Testis (tissue), 2 donors: ENCODE measurements at regions not wholly inside any gene's neighbourhood (a gene's known extent, or its start where the extent isn't known, plus 50 kb on each side); places are given as distances from the start of the nearest gene placed in this dataset.

Source experiments
- DNase-seq: peaks from one replicate; pipeline ENCODE4 v3.0.0-alpha.2; 2019
- H3K27ac ChIP-seq, 2 donors: fragments of 200-600 bp; sonication (generic); one replicate each; pipeline ENCODE4 v1.5.1; 2019
- H3K27me3 ChIP-seq: fragments of 200-600 bp; sonication (generic); one replicate; pipeline ENCODE4 v1.5.1; 2019
- H3K36me3 ChIP-seq: fragments of 200-600 bp; sonication (generic); one replicate; pipeline ENCODE4 v1.5.1; 2017; ENCODE audit warnings: low read depth; ENCODE audit errors: missing control alignments
- H3K4me1 ChIP-seq: fragments of 200-600 bp; sonication (generic); one replicate; pipeline ENCODE4 v1.5.1; 2019
- H3K4me3 ChIP-seq, 2 donors: fragments of 200-600 bp; sonication (generic); one replicate each; pipeline ENCODE4 v1.5.1; 2017 to 2019
- H3K9me3 ChIP-seq: fragments of 200-600 bp; sonication (generic); one replicate; pipeline ENCODE4 v1.5.1; 2017
- POLR2A ChIP-seq: fragments of 450-650 bp; IDR thresholded peaks from one replicate; pipeline ENCODE4 v1.6.1; 2017; ENCODE audit warnings: antibody characterized with exemption, mild to moderate bottlenecking, moderate library complexity
- WGBS, 2 donors: methylation state at CpG; one replicate each; pipeline ENCODE4 v1.1.5; 2018; 5-methylcytosine and 5-hydroxymethylcytosine counted together
- intact Hi-C: fragments of 100-400 bp; cut with DNase I; formaldehyde crosslinking; loops from one replicate; pipeline ENCODE4 v1.15.1; 2023; ENCODE audit warnings: low total_unique reads
- TF ChIP-seq, protein P1 (sequence below), 3 experiments: fragments of 450-650 bp in 2 of 3; fragments of 200-600 bp in 1 of 3; sonication (generic) in 1 of 3; IDR thresholded peaks; one replicate each; pipeline ENCODE4 v1.5.1; 2016 to 2019; ENCODE audit warnings: antibody characterized with exemption in 3 of 3, mild to moderate bottlenecking in 2 of 3, moderate library complexity in 1 of 3

DNA sequence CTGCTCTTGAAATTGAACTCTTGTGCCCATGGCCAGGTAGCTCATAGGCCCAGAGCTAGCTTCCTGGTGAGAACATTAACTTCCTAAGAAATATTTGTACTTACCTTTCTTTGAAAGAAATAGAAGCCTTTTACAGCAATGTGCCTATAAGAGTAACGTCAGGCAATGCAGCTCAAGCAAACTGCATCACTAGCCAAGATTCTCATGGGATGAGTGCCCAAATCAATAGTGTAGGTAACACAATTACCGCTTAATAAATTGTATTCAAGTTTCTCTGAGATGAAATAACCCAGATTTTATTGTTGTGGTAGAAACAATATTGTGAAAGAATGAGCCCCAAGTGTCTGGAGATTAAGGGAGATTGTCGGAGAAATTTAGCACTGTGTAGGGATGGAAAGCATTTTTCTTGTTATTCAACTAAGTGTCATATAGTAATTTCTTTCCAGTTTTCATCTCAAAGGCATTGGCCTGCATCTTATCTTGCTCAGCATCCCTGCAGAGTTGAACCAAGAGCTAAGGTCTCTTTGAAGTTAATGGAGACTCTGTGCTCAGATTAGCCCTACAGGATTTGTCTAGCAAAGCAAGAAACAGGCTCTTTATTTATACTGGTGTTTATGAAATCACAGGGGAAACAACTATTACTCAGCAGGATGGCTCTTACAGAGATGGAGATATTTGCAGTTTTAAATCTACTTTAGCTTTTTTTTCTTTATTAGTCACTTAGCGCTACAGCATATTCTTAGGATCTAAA, 321.0 kb upstream of the PDGFD start:
- no peaks in the 10 kb centered on the region for H3K27me3 ChIP-seq
- intact Hi-C loops: no loop called here
- TF ChIP-seq, protein P1, sequence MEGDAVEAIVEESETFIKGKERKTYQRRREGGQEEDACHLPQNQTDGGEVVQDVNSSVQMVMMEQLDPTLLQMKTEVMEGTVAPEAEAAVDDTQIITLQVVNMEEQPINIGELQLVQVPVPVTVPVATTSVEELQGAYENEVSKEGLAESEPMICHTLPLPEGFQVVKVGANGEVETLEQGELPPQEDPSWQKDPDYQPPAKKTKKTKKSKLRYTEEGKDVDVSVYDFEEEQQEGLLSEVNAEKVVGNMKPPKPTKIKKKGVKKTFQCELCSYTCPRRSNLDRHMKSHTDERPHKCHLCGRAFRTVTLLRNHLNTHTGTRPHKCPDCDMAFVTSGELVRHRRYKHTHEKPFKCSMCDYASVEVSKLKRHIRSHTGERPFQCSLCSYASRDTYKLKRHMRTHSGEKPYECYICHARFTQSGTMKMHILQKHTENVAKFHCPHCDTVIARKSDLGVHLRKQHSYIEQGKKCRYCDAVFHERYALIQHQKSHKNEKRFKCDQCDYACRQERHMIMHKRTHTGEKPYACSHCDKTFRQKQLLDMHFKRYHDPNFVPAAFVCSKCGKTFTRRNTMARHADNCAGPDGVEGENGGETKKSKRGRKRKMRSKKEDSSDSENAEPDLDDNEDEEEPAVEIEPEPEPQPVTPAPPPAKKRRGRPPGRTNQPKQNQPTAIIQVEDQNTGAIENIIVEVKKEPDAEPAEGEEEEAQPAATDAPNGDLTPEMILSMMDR (IDR thresholded peaks at IDR 0.05): no peak
- TF ChIP-seq POLR2A: no peak
- no peaks in the 10 kb centered on the region for H3K36me3 ChIP-seq
- WGBS, 2 donors: 67 to 71% methylated on average over 4 of the region's 4 CpGs
- H3K4me1 ChIP-seq: no peaks in the 10 kb centered on the region
- no peak overlapping the region for H3K27ac ChIP-seq
- H3K9me3 ChIP-seq: no peaks in the 10 kb centered on the region
- DNase-seq: no peak
- no peak overlapping the region for H3K4me3 ChIP-seq

DNA sequence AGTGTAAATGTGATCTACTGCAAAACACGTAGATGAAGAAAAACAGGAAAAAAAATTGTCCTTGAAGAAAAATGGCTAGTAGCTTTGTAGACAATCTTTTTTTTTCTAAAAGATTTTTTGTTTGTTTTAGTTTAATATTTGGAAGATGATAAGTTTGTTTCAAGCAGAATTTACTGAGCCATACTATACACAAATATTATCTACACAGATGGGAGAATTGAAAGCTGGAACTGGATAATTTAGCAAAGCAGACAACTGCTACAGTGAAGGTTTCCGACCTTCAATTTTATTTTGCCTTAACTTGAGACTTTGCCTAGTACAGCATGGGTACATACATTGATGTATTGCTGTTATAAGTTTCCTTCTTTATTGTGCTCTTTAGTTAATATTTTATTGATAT, 313.0 kb upstream of the PDGFD start:
- H3K27ac ChIP-seq: no peak overlapping the region
- intact Hi-C loops: no loop called here
- no peaks in the 10 kb centered on the region for H3K4me1 ChIP-seq
- TF ChIP-seq POLR2A: no peak
- TF ChIP-seq, protein P1 (IDR thresholded peaks at IDR 0.05): no peak
- H3K9me3 ChIP-seq: no peaks in the 10 kb centered on the region
- WGBS, 2 donors: 46 to 66% methylated on average over 2 of the region's 2 CpGs
- H3K27me3 ChIP-seq: no peaks in the 10 kb centered on the region
- no peaks in the 10 kb centered on the region for H3K36me3 ChIP-seq
- H3K4me3 ChIP-seq: no peak overlapping the region
- DNase-seq: no peak

GRCh38 chr11:104476454-104476853, 312.5 kb upstream of the PDGFD start:
- H3K4me3 ChIP-seq: no peak overlapping the region
- H3K36me3 ChIP-seq: no peaks in the 10 kb centered on the region
- H3K27ac ChIP-seq: no peak overlapping the region
- no peak for TF ChIP-seq POLR2A
- TF ChIP-seq, protein P1 (IDR thresholded peaks at IDR 0.05): no peak
- H3K9me3 ChIP-seq: no peaks in the 10 kb centered on the region
- no peak for DNase-seq
- H3K4me1 ChIP-seq: no peaks in the 10 kb centered on the region
- intact Hi-C loops: no loop called here
- no peaks in the 10 kb centered on the region for H3K27me3 ChIP-seq

DNA sequence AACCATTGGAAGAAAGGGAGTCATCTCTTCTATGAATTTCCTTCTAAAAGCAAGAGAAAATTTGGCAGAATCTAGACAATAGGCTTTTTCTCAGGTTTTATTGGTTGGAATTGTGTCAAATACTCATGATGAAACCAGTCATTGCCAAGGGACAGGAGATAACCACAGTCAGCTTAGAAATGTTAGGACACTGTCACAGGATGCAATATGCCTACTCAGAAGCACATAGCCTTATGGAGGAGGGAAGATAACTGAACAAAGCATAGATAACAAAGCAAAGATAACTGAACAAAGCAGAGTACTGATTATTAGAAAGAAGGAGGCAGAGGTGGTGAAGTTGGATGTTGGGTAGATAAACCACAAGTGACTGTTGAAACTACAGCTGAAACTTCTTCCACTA, 303.5 kb upstream of the PDGFD start:
- Histone ChIP-seq H3K27me3 (no peaks in the 10 kb centered on the region), H3K36me3 (no peaks in the 10 kb centered on the region), H3K9me3 (no peaks in the 10 kb centered on the region), H3K4me3 (no peak overlapping the region), H3K4me1 (peaks cover 8% of the 10 kb centered on the region), H3K27ac (no peak overlapping the region)
- no peak for DNase-seq
- no peak for TF ChIP-seq POLR2A
- TF ChIP-seq, protein P1 (IDR thresholded peaks at IDR 0.05): no peak
- intact Hi-C loops: no loop called here

DNA sequence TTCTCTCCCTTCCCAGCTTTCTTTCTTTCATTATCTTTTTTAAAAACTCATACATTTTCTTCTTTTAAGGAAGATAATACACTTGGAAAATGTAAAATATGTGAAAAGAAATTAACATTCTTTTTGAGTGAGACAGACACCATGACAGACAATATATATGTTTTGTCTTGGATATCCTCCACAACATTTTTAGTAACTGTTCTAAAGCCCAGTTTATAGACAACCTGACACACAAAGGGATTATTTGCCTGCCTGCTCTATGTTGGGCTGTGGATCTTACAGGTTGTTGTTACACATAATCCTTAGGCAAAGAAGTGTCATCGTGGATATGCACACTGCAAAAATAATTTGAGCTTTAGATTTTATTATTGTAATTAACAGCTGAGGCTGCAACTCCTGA, 301.4 kb upstream of the PDGFD start:
- Histone ChIP-seq H3K4me1 (peaks cover 8% of the 10 kb centered on the region), H3K27ac (peak overlapping the region in 1 of 2 donors; percentile 13), H3K36me3 (no peaks in the 10 kb centered on the region), H3K9me3 (no peaks in the 10 kb centered on the region), H3K27me3 (no peaks in the 10 kb centered on the region), H3K4me3 (no peak overlapping the region)
- intact Hi-C loops: no loop called here
- WGBS, 2 donors: 42 to 61% methylated on average over 1 of the region's 1 CpG
- TF ChIP-seq, protein P1 (IDR thresholded peaks at IDR 0.05): no peak
- TF ChIP-seq POLR2A: no peak
- DNase-seq: no peak
